ENCODE measurements at regions not wholly inside any gene's neighbourhood (a gene's known extent, or its start where the extent isn't known, plus 50 kb on each side); places are given as distances from the start of the nearest gene placed in this dataset.

GRCh38 chrX:97763981-97764380, 880.3 kb downstream of the RPA4 start:
- Histone ChIP-seq H3K4me1 (ENCODE audit: control insufficient read depth, insufficient read depth, low read length) (no peaks in the 10 kb centered on the region), H3K27me3 (ENCODE audit: control insufficient read depth, insufficient read depth, low read length) (no peaks in the 10 kb centered on the region), H3K27ac (ENCODE audit: low read length) (no peak overlapping the region), H3K36me3 (ENCODE audit: control insufficient read depth, insufficient read depth, low read length) (no peaks in the 10 kb centered on the region), H3K4me3 (ENCODE audit: low read length) (no peak overlapping the region), H3K9me3 (ENCODE audit: control insufficient read depth, insufficient read depth, low read length) (no peaks in the 10 kb centered on the region)
- no peak overlapping the region for H3K4me3 Mint-ChIP-seq
- TF ChIP-seq CTCF (IDR thresholded peaks at IDR 0.05): no peak
- ATAC-seq (no peak), DNase-seq (no peak)
- H3K27me3 Mint-ChIP-seq (ENCODE audit: low read depth in 2 of 2): peaks cover 0 to 2% of the 10 kb centered on the region in 2 donors
- no peaks in the 10 kb centered on the region for H3K9me3 Mint-ChIP-seq
- WGBS (ENCODE audit: insufficient coverage): no CpG with 5 or more reads among the region's 1 CpG
- H3K36me3 Mint-ChIP-seq: no peaks in the 10 kb centered on the region
- H3K4me1 Mint-ChIP-seq: no peaks in the 10 kb centered on the region
- no peak overlapping the region for H3K27ac Mint-ChIP-seq
- intact Hi-C loops (cut with micrococcal nuclease): no loop called here

- H3K27me3 Mint-ChIP-seq (ENCODE audit: low read depth in 2 of 2): peaks cover 0 to 2% of the 10 kb centered on the region in 2 donors
- no peaks in the 10 kb centered on the region for H3K36me3 Mint-ChIP-seq
- intact Hi-C loops (cut with micrococcal nuclease): no loop called here
- Histone ChIP-seq H3K27me3 (ENCODE audit: control insufficient read depth, insufficient read depth, low read length) (no peaks in the 10 kb centered on the region), H3K9me3 (ENCODE audit: control insufficient read depth, insufficient read depth, low read length) (no peaks in the 10 kb centered on the region), H3K27ac (ENCODE audit: low read length) (no peak overlapping the region), H3K4me3 (ENCODE audit: low read length) (no peak overlapping the region), H3K4me1 (ENCODE audit: control insufficient read depth, insufficient read depth, low read length) (no peaks in the 10 kb centered on the region), H3K36me3 (ENCODE audit: control insufficient read depth, insufficient read depth, low read length) (no peaks in the 10 kb centered on the region)
- TF ChIP-seq CTCF (IDR thresholded peaks at IDR 0.05): no peak
- WGBS (ENCODE audit: insufficient coverage): 92% methylated on average over 5 of the region's 5 CpGs
- DNase-seq (no peak), ATAC-seq (no peak)
- no peak overlapping the region for H3K4me3 Mint-ChIP-seq
- no peaks in the 10 kb centered on the region for H3K9me3 Mint-ChIP-seq
- H3K27ac Mint-ChIP-seq: no peak overlapping the region
- H3K4me1 Mint-ChIP-seq: no peaks in the 10 kb centered on the region
Observed at GRCh38 chrX:97766501-97767095, 882.9 kb downstream of the RPA4 start.

GRCh38 chrX:97787311-97787710, 903.6 kb downstream of the RPA4 start:
- no peak for TF ChIP-seq CTCF (IDR thresholded peaks at IDR 0.05)
- peaks cover 2 to 5% of the 10 kb centered on the region in 2 donors for H3K9me3 Mint-ChIP-seq

GRCh38 chrX:97787849-97788248, 904.1 kb downstream of the RPA4 start:
- Histone ChIP-seq H3K27ac (ENCODE audit: low read length) (no peak overlapping the region), H3K4me1 (ENCODE audit: control insufficient read depth, insufficient read depth, low read length) (no peaks in the 10 kb centered on the region), H3K9me3 (ENCODE audit: control insufficient read depth, insufficient read depth, low read length) (no peaks in the 10 kb centered on the region), H3K27me3 (ENCODE audit: control insufficient read depth, insufficient read depth, low read length) (no peaks in the 10 kb centered on the region), H3K4me3 (ENCODE audit: low read length) (no peak overlapping the region), H3K36me3 (ENCODE audit: control insufficient read depth, insufficient read depth, low read length) (no peaks in the 10 kb centered on the region)
- Mint-ChIP-seq H3K36me3 (no peaks in the 10 kb centered on the region), H3K27me3 (ENCODE audit: low read depth in 2 of 2) (no peaks in the 10 kb centered on the region), H3K4me1 (peaks cover 0 to 9% of the 10 kb centered on the region in 2 donors), H3K4me3 (no peak overlapping the region), H3K27ac (no peak overlapping the region), H3K9me3 (peaks cover 2 to 5% of the 10 kb centered on the region in 2 donors)
- DNase-seq (no peak), ATAC-seq (no peak)
- no peak for TF ChIP-seq CTCF (IDR thresholded peaks at IDR 0.05)
- intact Hi-C loops (cut with micrococcal nuclease): no loop called here
- 85% methylated on average over 2 of the region's 2 CpGs for WGBS (ENCODE audit: insufficient coverage)

More at GRCh38 chrX:97787311-97787710, 903.6 kb downstream of the RPA4 start:
- Histone ChIP-seq H3K27me3 (ENCODE audit: control insufficient read depth, insufficient read depth, low read length) (no peaks in the 10 kb centered on the region), H3K9me3 (ENCODE audit: control insufficient read depth, insufficient read depth, low read length) (no peaks in the 10 kb centered on the region), H3K27ac (ENCODE audit: low read length) (no peak overlapping the region), H3K36me3 (ENCODE audit: control insufficient read depth, insufficient read depth, low read length) (no peaks in the 10 kb centered on the region), H3K4me1 (ENCODE audit: control insufficient read depth, insufficient read depth, low read length) (no peaks in the 10 kb centered on the region), H3K4me3 (ENCODE audit: low read length) (no peak overlapping the region)
- Mint-ChIP-seq H3K4me1 (peaks cover 0 to 9% of the 10 kb centered on the region in 2 donors), H3K4me3 (no peak overlapping the region), H3K27me3 (ENCODE audit: low read depth in 2 of 2) (no peaks in the 10 kb centered on the region), H3K27ac (no peak overlapping the region), H3K36me3 (no peaks in the 10 kb centered on the region)
- ATAC-seq (no peak), DNase-seq (no peak)
- intact Hi-C loops (cut with micrococcal nuclease): no loop called here
- 88% methylated on average over 1 of the region's 2 CpGs for WGBS (ENCODE audit: insufficient coverage)

Measured in natural killer cell (primary cell).